ENCODE measurements at regions not wholly inside any gene's neighbourhood (a gene's known extent, or its start where the extent isn't known, plus 50 kb on each side); places are given as distances from the start of the nearest gene placed in this dataset.
A peak's percentile ranks its signal among the peaks of the same experiment; 100 is the strongest.
"Not testable (repeated sequence)": the region's sequence is repeated elsewhere in the genome, so short reads cannot be mapped to it uniquely, and the experiment has no call there.

DNA sequence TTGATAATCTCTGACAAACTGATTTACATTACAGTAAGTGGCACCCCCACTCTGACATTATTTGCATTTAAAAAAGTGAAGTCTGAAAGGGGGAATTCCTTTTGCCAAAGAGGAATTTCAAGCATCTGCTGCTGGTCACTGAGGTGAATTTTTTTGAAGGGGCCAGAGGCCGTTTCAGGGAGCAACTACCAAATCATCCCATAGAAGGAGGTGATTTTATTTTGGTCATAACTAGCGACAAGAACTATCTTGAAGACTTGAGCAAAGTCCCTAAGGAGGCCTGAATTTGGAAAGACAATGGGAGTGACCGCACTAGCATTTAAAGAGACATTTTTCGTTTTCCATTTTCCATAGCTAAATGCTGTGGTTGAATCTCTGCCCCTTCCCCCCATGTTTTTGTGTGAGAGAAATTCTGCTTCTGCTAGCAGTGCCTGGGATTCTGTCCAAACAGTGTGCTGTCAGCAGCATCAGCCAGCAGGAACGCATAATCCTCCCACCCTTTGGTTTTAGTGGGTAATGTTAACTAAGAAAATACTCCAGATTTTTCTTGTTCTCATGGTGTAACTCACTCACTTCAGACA, 110.1 kb upstream of the MED14 start:
- Histone ChIP-seq H3K9me3 (ENCODE audit: control insufficient read depth, insufficient read depth, low read length) (peaks cover 3% of the 10 kb centered on the region), H3K4me1 (ENCODE audit: control insufficient read depth, insufficient read depth, low read length) (no peaks in the 10 kb centered on the region), H3K4me3 (ENCODE audit: low read depth, low read length) (no peak overlapping the region), H3K36me3 (ENCODE audit: control insufficient read depth, insufficient read depth, low read length) (no peaks in the 10 kb centered on the region), H3K27ac (ENCODE audit: low read depth, low read length) (peak overlapping the region; percentile 8), H3K27me3 (ENCODE audit: control insufficient read depth, insufficient read depth, low read length) (no peaks in the 10 kb centered on the region)
- peak in 2 of 6 donors; percentile 62 to 87 for DNase-seq (ENCODE audit: low read depth in 4 of 6, low spot score in 6 of 6)
- no CpG with 5 or more reads among the region's 5 CpGs for WGBS (ENCODE audit: insufficient coverage)

DNA sequence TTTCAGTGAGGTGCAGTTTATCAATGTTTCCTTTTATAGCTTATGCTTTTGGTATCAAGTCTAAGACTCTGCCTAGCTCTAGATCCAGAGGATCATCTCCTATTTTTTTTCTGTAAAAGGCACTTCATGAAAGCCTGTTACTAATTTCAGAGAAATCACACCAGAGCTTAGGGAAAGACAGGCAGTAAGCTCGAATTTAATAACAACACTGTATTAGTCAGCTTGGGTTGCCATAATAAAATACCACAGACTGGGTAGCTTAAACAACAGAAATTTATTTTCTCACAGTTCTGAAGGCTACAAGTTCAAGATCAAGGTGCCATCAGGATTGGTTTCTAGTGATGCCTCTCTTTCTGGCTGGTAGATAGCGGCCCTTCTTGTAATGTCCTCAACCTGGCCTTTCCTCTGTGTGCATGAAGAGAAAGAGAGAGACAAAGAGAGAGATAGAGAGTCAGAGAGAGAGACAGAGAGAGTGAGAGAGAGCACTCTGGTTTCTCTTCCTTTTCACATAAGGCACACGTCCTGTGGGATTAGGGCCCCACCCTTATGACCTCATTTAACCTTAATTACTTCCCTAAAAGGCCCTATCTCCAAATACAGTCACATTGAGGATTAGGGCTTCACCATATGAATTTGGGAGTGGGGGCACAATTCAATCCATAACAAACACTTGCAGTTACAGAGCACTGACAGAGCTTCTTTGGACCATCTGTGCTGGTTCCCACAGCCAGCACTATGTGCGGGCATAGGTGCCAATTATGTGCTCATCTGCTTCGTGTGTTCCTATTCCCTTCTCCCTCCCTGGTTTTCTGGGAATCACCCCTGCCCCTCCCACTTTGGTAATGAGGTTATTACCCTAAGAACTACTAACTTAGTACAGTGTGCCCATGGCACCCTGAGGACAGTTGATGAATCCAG, 114.8 kb upstream of the MED14 start:
- Histone ChIP-seq H3K36me3 (ENCODE audit: control insufficient read depth, insufficient read depth, low read length) (no peaks in the 10 kb centered on the region), H3K27ac (ENCODE audit: low read depth, low read length) (no peak overlapping the region), H3K4me3 (ENCODE audit: low read depth, low read length) (no peak overlapping the region), H3K27me3 (ENCODE audit: control insufficient read depth, insufficient read depth, low read length) (no peaks in the 10 kb centered on the region), H3K9me3 (ENCODE audit: control insufficient read depth, insufficient read depth, low read length) (no peaks in the 10 kb centered on the region), H3K4me1 (ENCODE audit: control insufficient read depth, insufficient read depth, low read length) (no peaks in the 10 kb centered on the region)
- WGBS (ENCODE audit: insufficient coverage), result 93% methylated on average over 3 of the region's 5 CpGs
- peak in 1 of 6 donors; percentile 34 for DNase-seq (ENCODE audit: low read depth in 4 of 6, low spot score in 6 of 6)

DNA sequence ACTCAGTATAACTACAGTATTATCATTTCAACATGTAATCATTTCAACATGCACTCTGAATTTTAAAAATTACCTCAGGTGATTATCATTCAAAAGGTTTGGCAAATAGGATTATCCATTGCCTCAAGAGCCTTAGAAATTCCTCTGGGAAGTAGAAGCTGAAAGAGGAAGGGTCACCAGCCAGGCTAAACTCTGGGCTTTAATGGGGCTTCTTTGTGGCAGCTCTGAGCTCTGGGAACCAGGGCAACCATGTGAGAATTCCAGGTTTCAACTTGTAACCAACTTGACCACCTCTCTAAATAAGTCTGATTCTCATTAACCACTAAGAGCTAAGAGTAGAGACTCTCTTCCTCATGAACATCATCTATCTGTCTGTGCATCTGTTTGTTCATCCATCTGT, 117.2 kb upstream of the MED14 start:
- H3K4me3 ChIP-seq (ENCODE audit: low read depth, low read length), result no peak overlapping the region
- H3K36me3 ChIP-seq (ENCODE audit: control insufficient read depth, insufficient read depth, low read length), result no peaks in the 10 kb centered on the region
- no peak overlapping the region for H3K27ac ChIP-seq (ENCODE audit: low read depth, low read length)
- H3K4me1 ChIP-seq (ENCODE audit: control insufficient read depth, insufficient read depth, low read length), result no peaks in the 10 kb centered on the region
- H3K27me3 ChIP-seq (ENCODE audit: control insufficient read depth, insufficient read depth, low read length), result peaks cover 2% of the 10 kb centered on the region
- no peaks in the 10 kb centered on the region for H3K9me3 ChIP-seq (ENCODE audit: control insufficient read depth, insufficient read depth, low read length)
- DNase-seq (ENCODE audit: low read depth in 4 of 6, low spot score in 6 of 6), result no peak

DNA sequence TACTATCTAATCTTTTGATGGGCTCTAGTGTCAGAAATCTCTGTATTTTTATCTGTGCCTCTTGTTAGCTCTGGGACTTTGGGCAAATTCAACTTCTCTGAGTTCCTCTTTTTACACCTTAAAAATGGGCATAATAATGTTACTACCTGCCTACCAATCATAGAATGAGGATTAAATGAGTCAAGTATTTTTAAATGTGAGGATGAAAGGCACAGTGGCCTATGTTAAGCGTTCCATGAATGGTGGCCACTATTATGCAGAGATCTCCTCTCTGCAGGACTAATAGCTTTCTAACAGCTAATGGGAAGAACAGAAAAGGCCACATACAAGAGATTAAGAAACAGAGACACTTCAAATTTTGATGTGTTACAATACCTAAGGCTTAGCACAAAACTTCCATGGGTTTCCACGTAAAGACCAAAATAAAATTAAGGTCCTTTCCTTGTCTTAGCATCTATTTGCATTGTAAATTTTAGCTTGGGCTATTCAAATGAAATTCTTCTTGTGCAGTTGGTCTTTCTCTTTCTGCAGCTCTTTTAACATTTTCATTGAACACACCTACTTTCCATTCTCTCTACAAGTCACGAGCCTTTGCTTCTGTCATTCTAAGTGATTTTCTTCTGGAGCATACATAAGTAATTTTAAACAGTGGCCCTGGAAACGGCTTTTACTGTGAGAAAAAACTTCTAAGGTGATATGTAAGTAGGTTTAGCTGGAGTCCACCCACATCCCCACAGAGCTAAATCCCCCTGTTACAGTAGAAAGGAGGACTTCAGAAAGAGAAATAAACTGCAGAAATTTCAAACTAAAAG, 117.9 kb upstream of the MED14 start:
- no peak overlapping the region for H3K27ac ChIP-seq (ENCODE audit: low read depth, low read length)
- no peaks in the 10 kb centered on the region for H3K9me3 ChIP-seq (ENCODE audit: control insufficient read depth, insufficient read depth, low read length)
- no peaks in the 10 kb centered on the region for H3K4me1 ChIP-seq (ENCODE audit: control insufficient read depth, insufficient read depth, low read length)
- H3K36me3 ChIP-seq (ENCODE audit: control insufficient read depth, insufficient read depth, low read length), result no peaks in the 10 kb centered on the region
- peaks cover 2% of the 10 kb centered on the region for H3K27me3 ChIP-seq (ENCODE audit: control insufficient read depth, insufficient read depth, low read length)
- no peak for DNase-seq (ENCODE audit: low read depth in 4 of 6, low spot score in 6 of 6)
- WGBS (ENCODE audit: insufficient coverage), result no CpG with 5 or more reads among the region's 4 CpGs
- H3K4me3 ChIP-seq (ENCODE audit: low read depth, low read length), result no peak overlapping the region

DNA sequence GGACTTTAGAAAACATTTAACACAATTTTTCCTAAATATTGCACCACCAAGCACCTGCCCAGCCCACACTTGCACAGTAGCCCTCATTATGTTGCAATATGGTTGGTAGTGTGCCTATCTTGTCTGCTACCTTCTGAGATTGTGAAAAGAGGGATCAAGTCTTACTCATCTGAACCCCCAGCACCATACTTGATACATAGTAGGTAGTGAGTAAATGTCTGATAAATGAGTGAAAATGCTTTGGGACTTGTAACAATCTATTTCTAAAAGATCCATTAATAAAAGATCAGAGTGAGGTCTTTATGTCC, 118.4 kb upstream of the MED14 start:
- no peaks in the 10 kb centered on the region for H3K9me3 ChIP-seq (ENCODE audit: control insufficient read depth, insufficient read depth, low read length)
- no peak for DNase-seq (ENCODE audit: low read depth in 4 of 6, low spot score in 6 of 6)
- no peaks in the 10 kb centered on the region for H3K4me1 ChIP-seq (ENCODE audit: control insufficient read depth, insufficient read depth, low read length)
- no peak overlapping the region for H3K4me3 ChIP-seq (ENCODE audit: low read depth, low read length)
- H3K36me3 ChIP-seq (ENCODE audit: control insufficient read depth, insufficient read depth, low read length), result no peaks in the 10 kb centered on the region
- H3K27me3 ChIP-seq (ENCODE audit: control insufficient read depth, insufficient read depth, low read length), result peaks cover 2% of the 10 kb centered on the region
- H3K27ac ChIP-seq (ENCODE audit: low read depth, low read length), result no peak overlapping the region

DNA sequence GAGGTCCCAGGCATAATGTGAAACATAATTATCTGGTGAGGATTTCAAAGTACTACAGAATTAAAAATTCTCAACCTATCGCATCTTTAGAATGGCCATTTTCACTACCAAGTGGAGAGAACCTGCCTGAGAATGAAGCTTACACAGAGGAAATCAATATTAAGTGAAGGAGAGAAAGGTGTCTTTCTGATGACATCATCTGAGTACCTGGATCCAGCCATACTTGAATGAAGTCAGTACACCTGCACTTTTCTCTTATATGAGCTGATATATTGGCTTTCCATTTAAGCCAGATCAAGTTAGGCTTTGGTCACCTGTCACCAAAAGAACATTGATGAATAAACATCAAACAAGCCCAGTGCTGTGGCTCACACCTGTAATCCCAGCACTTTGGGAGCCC, 118.9 kb upstream of the MED14 start:
- WGBS (ENCODE audit: insufficient coverage), result no CpG with 5 or more reads among the region's 1 CpG

DNA sequence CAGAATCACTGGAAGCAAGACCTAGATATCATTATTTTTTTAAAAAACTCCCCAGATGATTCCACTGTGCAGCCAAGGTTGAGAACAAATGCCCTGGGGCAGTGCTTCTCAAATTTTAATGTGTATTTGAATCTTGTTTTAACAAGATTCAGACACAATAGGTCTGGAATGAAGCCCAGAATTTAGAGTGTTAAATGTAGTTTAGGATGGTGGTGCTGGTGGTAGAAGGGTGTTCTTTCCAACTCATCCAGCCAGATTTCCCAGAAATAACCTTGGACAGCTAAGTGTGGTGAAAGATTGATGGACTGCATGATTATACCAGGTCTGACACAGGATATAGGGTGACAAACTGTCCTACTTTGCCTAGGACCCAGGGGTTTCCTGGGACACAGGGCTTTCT, 120.1 kb upstream of the MED14 start:
- peaks cover 2% of the 10 kb centered on the region for H3K27me3 ChIP-seq (ENCODE audit: control insufficient read depth, insufficient read depth, low read length)
- H3K27ac ChIP-seq (ENCODE audit: low read depth, low read length), result no peak overlapping the region
- H3K9me3 ChIP-seq (ENCODE audit: control insufficient read depth, insufficient read depth, low read length), result no peaks in the 10 kb centered on the region
- H3K36me3 ChIP-seq (ENCODE audit: control insufficient read depth, insufficient read depth, low read length), result no peaks in the 10 kb centered on the region
- no peak overlapping the region for H3K4me3 ChIP-seq (ENCODE audit: low read depth, low read length)
- DNase-seq (ENCODE audit: low read depth in 4 of 6, low spot score in 6 of 6), result no peak
- H3K4me1 ChIP-seq (ENCODE audit: control insufficient read depth, insufficient read depth, low read length), result no peaks in the 10 kb centered on the region

More for the DNA sequence above, 118.9 kb upstream of the MED14 start:
- H3K27ac ChIP-seq (ENCODE audit: low read depth, low read length), result no peak overlapping the region
- DNase-seq (ENCODE audit: low read depth in 4 of 6, low spot score in 6 of 6), result no peak
- H3K4me3 ChIP-seq (ENCODE audit: low read depth, low read length), result no peak overlapping the region
- peaks cover 2% of the 10 kb centered on the region for H3K27me3 ChIP-seq (ENCODE audit: control insufficient read depth, insufficient read depth, low read length)
- H3K36me3 ChIP-seq (ENCODE audit: control insufficient read depth, insufficient read depth, low read length), result no peaks in the 10 kb centered on the region
- no peaks in the 10 kb centered on the region for H3K9me3 ChIP-seq (ENCODE audit: control insufficient read depth, insufficient read depth, low read length)
- no peaks in the 10 kb centered on the region for H3K4me1 ChIP-seq (ENCODE audit: control insufficient read depth, insufficient read depth, low read length)

DNA sequence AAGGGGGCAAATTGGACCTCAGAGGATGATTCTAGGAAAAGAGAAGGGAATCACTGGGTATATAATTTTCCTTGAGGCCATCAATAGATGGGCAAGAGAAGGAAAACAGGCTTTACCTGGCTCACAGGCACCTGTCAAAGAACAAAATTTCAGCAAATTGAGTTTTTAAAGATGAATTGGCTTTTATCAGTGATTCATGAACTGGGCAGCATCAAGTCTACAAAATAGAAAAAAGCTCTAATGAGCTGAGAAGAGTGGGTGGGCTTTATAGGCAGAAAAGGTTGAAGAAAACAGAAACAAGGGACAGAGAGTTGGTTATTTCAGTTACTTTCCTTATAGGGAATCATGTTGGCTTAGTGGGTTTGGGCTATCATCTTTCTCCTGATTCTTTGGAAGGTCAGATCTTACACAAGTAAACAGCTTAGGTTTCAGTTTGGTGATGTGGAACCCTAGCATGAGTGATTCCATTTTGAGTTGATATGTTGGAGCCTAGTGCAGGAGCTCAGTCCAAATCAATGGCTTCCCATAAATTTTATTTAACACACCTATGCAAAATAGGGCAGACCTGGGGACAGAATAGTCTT, 120.7 kb upstream of the MED14 start:
- Histone ChIP-seq H3K27me3 (ENCODE audit: control insufficient read depth, insufficient read depth, low read length) (peaks cover 2% of the 10 kb centered on the region), H3K27ac (ENCODE audit: low read depth, low read length) (no peak overlapping the region), H3K9me3 (ENCODE audit: control insufficient read depth, insufficient read depth, low read length) (no peaks in the 10 kb centered on the region), H3K4me1 (ENCODE audit: control insufficient read depth, insufficient read depth, low read length) (no peaks in the 10 kb centered on the region), H3K4me3 (ENCODE audit: low read depth, low read length) (no peak overlapping the region), H3K36me3 (ENCODE audit: control insufficient read depth, insufficient read depth, low read length) (no peaks in the 10 kb centered on the region)
- no peak for DNase-seq (ENCODE audit: low read depth in 4 of 6, low spot score in 6 of 6)

DNA sequence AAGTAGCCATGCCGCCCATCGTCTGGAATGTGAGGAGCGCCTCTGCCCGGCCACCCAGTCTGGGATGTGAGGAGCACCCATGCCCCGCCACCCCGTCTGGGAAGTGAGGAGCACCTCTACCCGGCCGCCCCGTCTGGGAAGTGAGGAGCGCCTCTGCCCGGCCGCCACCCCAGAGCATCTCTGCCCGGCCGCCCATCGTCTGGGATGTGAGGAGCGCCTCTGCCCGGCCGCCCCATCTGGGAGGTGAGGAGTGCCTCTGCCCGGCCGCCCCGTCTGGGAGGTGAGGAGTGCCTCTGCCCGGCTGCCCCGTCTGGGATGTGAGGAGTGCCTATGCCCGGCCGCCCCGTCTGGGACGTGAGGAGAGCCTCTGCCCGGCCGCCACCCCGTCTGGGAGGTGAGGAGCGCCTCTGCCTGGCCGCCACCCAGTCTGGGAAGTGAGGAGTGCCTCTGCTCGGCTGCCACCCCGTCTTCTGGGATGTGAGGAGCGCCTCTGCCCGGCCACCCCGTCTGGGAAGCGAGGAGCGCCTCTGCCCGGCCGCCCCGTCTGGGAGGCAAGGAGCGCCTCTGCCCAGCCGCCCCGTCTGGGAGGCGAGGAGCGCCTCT, 126.7 kb upstream of the MED14 start:
- not testable (repeated sequence) for DNase-seq (ENCODE audit: low read depth in 4 of 6, low spot score in 6 of 6); H3K4me3 ChIP-seq (ENCODE audit: low read depth, low read length); H3K36me3 ChIP-seq (ENCODE audit: control insufficient read depth, insufficient read depth, low read length); H3K27ac ChIP-seq (ENCODE audit: low read depth, low read length); H3K4me1 ChIP-seq (ENCODE audit: control insufficient read depth, insufficient read depth, low read length); H3K9me3 ChIP-seq (ENCODE audit: control insufficient read depth, insufficient read depth, low read length); H3K27me3 ChIP-seq (ENCODE audit: control insufficient read depth, insufficient read depth, low read length)
- WGBS (ENCODE audit: insufficient coverage), result 97% methylated on average over 41 of the region's 47 CpGs

All from spinal cord (tissue), 9 donors.